ENCODE measurements at regions not wholly inside any gene's neighbourhood (a gene's known extent, or its start where the extent isn't known, plus 50 kb on each side); places are given as distances from the start of the nearest gene placed in this dataset.

GRCh38 chr4:3849140-3849539, 83.0 kb downstream of the ADRA2C start:
- in situ Hi-C loops (cut with HindIII; ENCODE audit: low pct_ligation_motif_present, low pct_unique_long_range_greater_than_20kb, low sequenced_read_pairs): no loop called here
- no peak for DNase-seq

- in situ Hi-C loops (cut with HindIII; ENCODE audit: low pct_ligation_motif_present, low pct_unique_long_range_greater_than_20kb, low sequenced_read_pairs): no loop called here
Observed at GRCh38 chr4:3850128-3850527, 83.9 kb downstream of the ADRA2C start.

GRCh38 chr4:3851211-3851610, 85.0 kb downstream of the ADRA2C start:
- no peak for DNase-seq
- in situ Hi-C loops (cut with HindIII; ENCODE audit: low pct_ligation_motif_present, low pct_unique_long_range_greater_than_20kb, low sequenced_read_pairs): no loop called here

More at GRCh38 chr4:3850128-3850527, 83.9 kb downstream of the ADRA2C start:
- no peak for DNase-seq

GRCh38 chr4:3851881-3852280, 85.7 kb downstream of the ADRA2C start:
- DNase-seq: no peak
- in situ Hi-C loops (cut with HindIII; ENCODE audit: low pct_ligation_motif_present, low pct_unique_long_range_greater_than_20kb, low sequenced_read_pairs): no loop called here

- in situ Hi-C loops (cut with HindIII; ENCODE audit: low pct_ligation_motif_present, low pct_unique_long_range_greater_than_20kb, low sequenced_read_pairs): no loop called here
- no peak for DNase-seq
Observed at GRCh38 chr4:3852309-3852708, 86.1 kb downstream of the ADRA2C start.

GRCh38 chr4:3852711-3853110, 86.5 kb downstream of the ADRA2C start:
- in situ Hi-C loops (cut with HindIII; ENCODE audit: low pct_ligation_motif_present, low pct_unique_long_range_greater_than_20kb, low sequenced_read_pairs): no loop called here
- DNase-seq: no peak

- DNase-seq: no peak
- in situ Hi-C loops (cut with HindIII; ENCODE audit: low pct_ligation_motif_present, low pct_unique_long_range_greater_than_20kb, low sequenced_read_pairs): no loop called here
Observed at GRCh38 chr4:3853388-3854035, 87.3 kb downstream of the ADRA2C start.

- in situ Hi-C loops (cut with HindIII; ENCODE audit: low pct_ligation_motif_present, low pct_unique_long_range_greater_than_20kb, low sequenced_read_pairs): no loop called here
- no peak for DNase-seq
Observed at GRCh38 chr4:3854661-3855060, 88.5 kb downstream of the ADRA2C start.

- in situ Hi-C loops (cut with HindIII; ENCODE audit: low pct_ligation_motif_present, low pct_unique_long_range_greater_than_20kb, low sequenced_read_pairs): no loop called here
- DNase-seq: no peak
Observed at GRCh38 chr4:3855646-3856045, 89.5 kb downstream of the ADRA2C start.

GRCh38 chr4:3856604-3857204, 90.5 kb downstream of the ADRA2C start:
- DNase-seq: no peak
- in situ Hi-C loops (cut with HindIII; ENCODE audit: low pct_ligation_motif_present, low pct_unique_long_range_greater_than_20kb, low sequenced_read_pairs): no loop called here

GRCh38 chr4:3857269-3857926, 91.2 kb downstream of the ADRA2C start:
- in situ Hi-C loops (cut with HindIII; ENCODE audit: low pct_ligation_motif_present, low pct_unique_long_range_greater_than_20kb, low sequenced_read_pairs): no loop called here
- DNase-seq: no peak

- in situ Hi-C loops (cut with HindIII; ENCODE audit: low pct_ligation_motif_present, low pct_unique_long_range_greater_than_20kb, low sequenced_read_pairs): no loop called here
- DNase-seq: no peak
Observed at GRCh38 chr4:3858046-3858730, 92.0 kb downstream of the ADRA2C start.

- no peak for DNase-seq
- in situ Hi-C loops (cut with HindIII; ENCODE audit: low pct_ligation_motif_present, low pct_unique_long_range_greater_than_20kb, low sequenced_read_pairs): no loop called here
Observed at GRCh38 chr4:3858765-3859388, 92.7 kb downstream of the ADRA2C start.

- no peak for DNase-seq
- in situ Hi-C loops (cut with HindIII; ENCODE audit: low pct_ligation_motif_present, low pct_unique_long_range_greater_than_20kb, low sequenced_read_pairs): no loop called here
Observed at GRCh38 chr4:3859571-3859970, 93.4 kb downstream of the ADRA2C start.

GRCh38 chr4:3860061-3860912, 94.1 kb downstream of the ADRA2C start:
- no peak for DNase-seq
- in situ Hi-C loops (cut with HindIII; ENCODE audit: low pct_ligation_motif_present, low pct_unique_long_range_greater_than_20kb, low sequenced_read_pairs): no loop called here

- no peak for DNase-seq
- in situ Hi-C loops (cut with HindIII; ENCODE audit: low pct_ligation_motif_present, low pct_unique_long_range_greater_than_20kb, low sequenced_read_pairs): no loop called here
Observed at GRCh38 chr4:3860913-3861636, 94.9 kb downstream of the ADRA2C start.

- in situ Hi-C loops (cut with HindIII; ENCODE audit: low pct_ligation_motif_present, low pct_unique_long_range_greater_than_20kb, low sequenced_read_pairs): no loop called here
- no peak for DNase-seq
Observed at GRCh38 chr4:3861720-3862639, 95.8 kb downstream of the ADRA2C start.
